PFSK-1 (cell line): ENCODE measurements at regions not wholly inside any gene's neighbourhood (a gene's known extent, or its start where the extent isn't known, plus 50 kb on each side); places are given as distances from the start of the nearest gene placed in this dataset.

Experiments
- FOXP2 ChIP-seq: optimal IDR thresholded peaks from 2 replicates; pipeline ENCODE3; 2011; ENCODE audit warnings: borderline replicate concordance, control low read depth, inconsistent platforms; ENCODE audit not compliant: insufficient read depth; ENCODE audit errors: extremely low read length, extremely low read depth
- POLR2AphosphoS5 ChIP-seq: IDR thresholded peaks from 2 replicates; pipeline ENCODE4 v1.6.1; 2012; ENCODE audit warnings: low read depth, mild to moderate bottlenecking, control low read depth, low read length, moderate library complexity
- REST ChIP-seq, 2 experiments: IDR thresholded peaks; 2 replicates each; pipeline versions ENCODE4 v1.6.1 to v1.8.0; 2011 to 2012; ENCODE audit warnings: low read depth in 2 of 2, low read length in 2 of 2, control low read depth in 1 of 2, inconsistent platforms in 1 of 2, mild to moderate bottlenecking in 1 of 2, moderate library complexity in 1 of 2; ENCODE audit not compliant: insufficient read depth in 1 of 2
- SIN3A ChIP-seq: IDR thresholded peaks from 2 replicates; pipeline ENCODE4 v1.6.1; 2012; ENCODE audit warnings: mild to moderate bottlenecking, low read length, moderate library complexity, borderline replicate concordance; ENCODE audit not compliant: insufficient read depth
- TAF1 ChIP-seq: IDR thresholded peaks from 2 replicates; pipeline ENCODE4 v1.6.1; 2012; ENCODE audit warnings: low read length, control low read depth, borderline replicate concordance; ENCODE audit not compliant: insufficient read depth

GRCh38 chr18:2188258-2188657 is 383.0 kb downstream of the METTL4 start:
- TF ChIP-seq POLR2AphosphoS5 (no peak), TAF1 (no peak), SIN3A (no peak), REST (IDR thresholded peaks at IDR 0.05; ENCODE audit: insufficient read depth in 1 of 2, low read depth in 2 of 2, low read length in 2 of 2) (no peak), FOXP2 (no peak)
